Hepatocyte (in vitro differentiated cells): ENCODE measurements at regions not wholly inside any gene's neighbourhood (a gene's known extent, or its start where the extent isn't known, plus 50 kb on each side); places are given as distances from the start of the nearest gene placed in this dataset.

Source experiments
- EZH2 ChIP-seq: fragments of 200-600 bp; sonication (generic); IDR thresholded peaks from 2 replicates; pipeline ENCODE4 v1.6.1; 2016; ENCODE audit warnings: antibody characterized with exemption, mild to moderate bottlenecking, borderline replicate concordance
- TF ChIP-seq, protein P1 (sequence below): fragments of 200-600 bp; sonication (generic); IDR thresholded peaks from 2 replicates; pipeline ENCODE4 v1.5.1; 2016; ENCODE audit warnings: antibody characterized with exemption, mild to moderate bottlenecking; ENCODE audit not compliant: poor library complexity

- TF ChIP-seq, protein P1, sequence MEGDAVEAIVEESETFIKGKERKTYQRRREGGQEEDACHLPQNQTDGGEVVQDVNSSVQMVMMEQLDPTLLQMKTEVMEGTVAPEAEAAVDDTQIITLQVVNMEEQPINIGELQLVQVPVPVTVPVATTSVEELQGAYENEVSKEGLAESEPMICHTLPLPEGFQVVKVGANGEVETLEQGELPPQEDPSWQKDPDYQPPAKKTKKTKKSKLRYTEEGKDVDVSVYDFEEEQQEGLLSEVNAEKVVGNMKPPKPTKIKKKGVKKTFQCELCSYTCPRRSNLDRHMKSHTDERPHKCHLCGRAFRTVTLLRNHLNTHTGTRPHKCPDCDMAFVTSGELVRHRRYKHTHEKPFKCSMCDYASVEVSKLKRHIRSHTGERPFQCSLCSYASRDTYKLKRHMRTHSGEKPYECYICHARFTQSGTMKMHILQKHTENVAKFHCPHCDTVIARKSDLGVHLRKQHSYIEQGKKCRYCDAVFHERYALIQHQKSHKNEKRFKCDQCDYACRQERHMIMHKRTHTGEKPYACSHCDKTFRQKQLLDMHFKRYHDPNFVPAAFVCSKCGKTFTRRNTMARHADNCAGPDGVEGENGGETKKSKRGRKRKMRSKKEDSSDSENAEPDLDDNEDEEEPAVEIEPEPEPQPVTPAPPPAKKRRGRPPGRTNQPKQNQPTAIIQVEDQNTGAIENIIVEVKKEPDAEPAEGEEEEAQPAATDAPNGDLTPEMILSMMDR = no peak
- no peak for TF ChIP-seq EZH2
Observed at GRCh38 chr16:80300876-80301275, 239.9 kb upstream of the DYNLRB2 start.
